MCF 10A (cell line): ENCODE measurements at regions not wholly inside any gene's neighbourhood (a gene's known extent, or its start where the extent isn't known, plus 50 kb on each side); places are given as distances from the start of the nearest gene placed in this dataset.

Source experiments
- BruUV-seq: library from RNA; stranded (reverse); fragments of 400-500 nt; replicated peaks from 2 replicates; lab custom pipeline; 2021; lab: Mats Ljungman, UMichigan
- CTCF ChIA-PET: fragments of 300-600 bp; sonication (Branson Sonifier 250); formaldehyde crosslinking; extraction: SDS; loops from one replicate; lab custom pipeline; 2021; ENCODE audit warnings: antibody characterized with exemption, inconsistent platforms; lab: Yijun Ruan, JAX
- POLR2A ChIA-PET: fragments of 300-600, 350-650 bp; sonication (Branson Sonifier 250); formaldehyde crosslinking; extraction: SDS; loops from one replicate; lab custom pipeline; 2020; ENCODE audit warnings: antibody characterized with exemption, inconsistent platforms; lab: Yijun Ruan, JAX
- DNase-seq: peaks from one replicate; pipeline ENCODE4 v3.0.0-alpha.2; 2018; ENCODE audit not compliant: unreplicated experiment
- H3K27ac Mint-ChIP-seq: one replicate; pipeline ENCODE4 v1.8.0; 2022; ENCODE audit warnings: mild to moderate bottlenecking, low read depth, mixed read lengths; ENCODE audit not compliant: unreplicated experiment
- H3K27me3 Mint-ChIP-seq: one replicate; pipeline ENCODE4 v1.8.0; 2022; ENCODE audit warnings: mixed read lengths; ENCODE audit not compliant: insufficient read depth, unreplicated experiment
- H3K36me3 Mint-ChIP-seq: one replicate; pipeline ENCODE4 v1.8.0; 2022; ENCODE audit warnings: mild to moderate bottlenecking, moderate library complexity, mixed read lengths; ENCODE audit not compliant: insufficient read depth, unreplicated experiment
- H3K4me1 Mint-ChIP-seq: one replicate; pipeline ENCODE4 v1.8.0; 2022; ENCODE audit warnings: mixed read lengths; ENCODE audit not compliant: insufficient read depth, unreplicated experiment
- H3K4me3 Mint-ChIP-seq: one replicate; pipeline ENCODE4 v1.8.0; 2022; ENCODE audit warnings: mild to moderate bottlenecking, moderate library complexity, mixed read lengths; ENCODE audit not compliant: unreplicated experiment
- H3K9me3 Mint-ChIP-seq: one replicate; pipeline ENCODE4 v1.8.0; 2022; ENCODE audit warnings: mixed read lengths; ENCODE audit not compliant: unreplicated experiment
- intact Hi-C: fragments of 100-400 bp; cut with micrococcal nuclease; formaldehyde crosslinking; loops from 2 replicates; pipeline ENCODE4 v1.14.1; 2022
- TF ChIP-seq, protein P1 (sequence below): fragments of 200-600 bp; IDR thresholded peaks from one replicate; pipeline ENCODE4 v1.8.0; 2022; ENCODE audit warnings: antibody characterized with exemption, mild to moderate bottlenecking; ENCODE audit not compliant: unreplicated experiment

DNA sequence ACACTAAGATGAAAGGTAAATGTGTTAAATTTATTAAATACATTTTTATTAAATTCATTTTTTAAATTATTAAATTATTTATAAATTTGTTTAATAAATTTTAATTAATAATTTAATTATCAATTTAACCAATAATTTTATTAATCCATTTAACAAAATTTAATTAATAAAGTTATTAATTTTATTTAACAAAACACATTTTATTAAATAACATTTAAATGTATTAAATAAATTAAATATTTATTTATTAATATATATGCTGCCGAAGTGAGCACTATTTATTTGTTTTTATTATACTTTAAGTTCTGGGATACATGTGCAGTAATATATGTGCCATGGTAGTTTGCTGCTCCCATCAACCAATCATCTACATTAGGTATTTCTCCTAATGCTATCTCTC is 719.5 kb downstream of the TRIML1 start:
- BruUV-seq: no TSS peak
- Mint-ChIP-seq H3K27ac (no peak overlapping the region), H3K27me3 (no peaks in the 10 kb centered on the region), H3K36me3 (no peaks in the 10 kb centered on the region), H3K4me3 (no peak overlapping the region), H3K9me3 (no peaks in the 10 kb centered on the region), H3K4me1 (peaks cover 8% of the 10 kb centered on the region)
- intact Hi-C loops: no loop called here
- CTCF ChIA-PET: no interaction called here
- POLR2A ChIA-PET: no interaction called here
- TF ChIP-seq, protein P1, sequence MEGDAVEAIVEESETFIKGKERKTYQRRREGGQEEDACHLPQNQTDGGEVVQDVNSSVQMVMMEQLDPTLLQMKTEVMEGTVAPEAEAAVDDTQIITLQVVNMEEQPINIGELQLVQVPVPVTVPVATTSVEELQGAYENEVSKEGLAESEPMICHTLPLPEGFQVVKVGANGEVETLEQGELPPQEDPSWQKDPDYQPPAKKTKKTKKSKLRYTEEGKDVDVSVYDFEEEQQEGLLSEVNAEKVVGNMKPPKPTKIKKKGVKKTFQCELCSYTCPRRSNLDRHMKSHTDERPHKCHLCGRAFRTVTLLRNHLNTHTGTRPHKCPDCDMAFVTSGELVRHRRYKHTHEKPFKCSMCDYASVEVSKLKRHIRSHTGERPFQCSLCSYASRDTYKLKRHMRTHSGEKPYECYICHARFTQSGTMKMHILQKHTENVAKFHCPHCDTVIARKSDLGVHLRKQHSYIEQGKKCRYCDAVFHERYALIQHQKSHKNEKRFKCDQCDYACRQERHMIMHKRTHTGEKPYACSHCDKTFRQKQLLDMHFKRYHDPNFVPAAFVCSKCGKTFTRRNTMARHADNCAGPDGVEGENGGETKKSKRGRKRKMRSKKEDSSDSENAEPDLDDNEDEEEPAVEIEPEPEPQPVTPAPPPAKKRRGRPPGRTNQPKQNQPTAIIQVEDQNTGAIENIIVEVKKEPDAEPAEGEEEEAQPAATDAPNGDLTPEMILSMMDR: no peak
- DNase-seq: no peak

DNA sequence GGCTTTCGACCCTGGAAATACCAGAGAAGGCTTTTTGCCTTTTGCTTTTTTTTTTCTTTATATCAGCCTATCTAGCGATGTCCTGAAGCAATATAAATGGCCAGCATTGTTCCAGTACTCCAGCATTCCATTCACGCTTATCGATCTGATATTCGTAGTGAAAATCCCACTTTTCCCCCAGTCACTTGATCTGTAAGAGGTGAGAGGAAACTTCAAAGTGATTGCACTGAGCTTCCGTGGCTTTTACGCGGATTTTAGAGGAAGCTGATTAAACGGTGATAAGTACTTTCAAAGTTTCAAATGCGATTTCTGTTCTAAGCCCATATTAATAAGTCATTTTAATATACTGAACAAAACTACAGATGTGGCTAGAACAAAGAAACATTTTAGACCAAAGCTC is 725.5 kb downstream of the TRIML1 start:
- Mint-ChIP-seq H3K27ac (no peak overlapping the region), H3K9me3 (no peaks in the 10 kb centered on the region), H3K4me1 (no peaks in the 10 kb centered on the region), H3K36me3 (no peaks in the 10 kb centered on the region), H3K4me3 (no peak overlapping the region), H3K27me3 (no peaks in the 10 kb centered on the region)
- ChIA-PET POLR2A (no interaction called here), CTCF (no interaction called here)
- BruUV-seq: no TSS peak
- intact Hi-C loops: no loop called here
- TF ChIP-seq, protein P1: no peak
- no peak for DNase-seq

DNA sequence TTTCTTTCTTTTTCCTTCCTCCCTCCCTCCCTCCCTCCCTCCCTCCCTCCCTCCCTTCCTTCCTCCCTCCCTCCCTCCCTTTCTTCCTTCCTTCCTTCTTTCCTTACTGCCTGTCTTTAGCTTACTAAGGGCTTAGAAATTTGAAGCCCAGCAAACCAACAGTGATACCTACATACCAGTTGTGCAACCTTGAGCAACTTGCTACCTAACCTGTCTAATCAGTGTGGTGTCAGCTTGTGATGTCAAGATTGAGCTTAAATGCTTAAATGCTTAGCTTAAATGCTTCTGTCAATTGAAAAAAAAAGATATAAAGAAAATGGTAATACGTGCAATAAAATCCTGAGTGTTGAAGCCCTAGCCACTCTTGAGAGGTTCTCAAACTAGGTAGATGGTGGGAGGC is 728.6 kb downstream of the TRIML1 start:
- Mint-ChIP-seq H3K4me1 (no peaks in the 10 kb centered on the region), H3K9me3 (no peaks in the 10 kb centered on the region), H3K4me3 (no peak overlapping the region), H3K27ac (no peak overlapping the region), H3K36me3 (no peaks in the 10 kb centered on the region), H3K27me3 (no peaks in the 10 kb centered on the region)
- DNase-seq: no peak
- no TSS peak for BruUV-seq
- intact Hi-C loops: no loop called here
- CTCF ChIA-PET: no interaction called here
- TF ChIP-seq, protein P1: no peak
- POLR2A ChIA-PET: no interaction called here

DNA sequence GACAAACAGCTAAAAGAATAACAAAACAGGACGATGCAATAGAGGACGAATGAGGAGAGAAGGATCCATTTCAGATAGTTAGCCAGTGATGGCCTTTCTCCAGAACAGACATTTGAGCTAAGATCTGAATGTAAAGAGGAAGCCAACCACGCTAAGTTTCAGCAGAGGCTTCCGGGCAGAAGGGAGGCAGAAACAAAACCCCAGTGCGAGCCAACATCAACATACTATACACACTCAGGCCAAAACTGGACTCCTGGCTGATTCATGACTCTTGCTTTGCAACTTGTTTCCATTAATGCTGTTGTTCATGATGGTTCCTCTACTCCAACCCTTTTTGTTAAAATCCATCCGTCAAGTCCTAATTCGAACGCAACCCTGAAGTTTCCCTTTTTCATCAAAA is 730.3 kb downstream of the TRIML1 start:
- H3K4me3 Mint-ChIP-seq: no peak overlapping the region
- intact Hi-C loops: no loop called here
- H3K27me3 Mint-ChIP-seq: no peaks in the 10 kb centered on the region
- H3K4me1 Mint-ChIP-seq: no peaks in the 10 kb centered on the region
- CTCF ChIA-PET: interaction anchor here (0.6 kb wide), 1 partner anchor 248 kb away, joined by 3 read pairs; no protein-coding TSS in a partner anchor
- TF ChIP-seq, protein P1: no peak
- H3K36me3 Mint-ChIP-seq: no peaks in the 10 kb centered on the region
- DNase-seq: peak; percentile 22
- BruUV-seq: no TSS peak
- POLR2A ChIA-PET: no interaction called here
- H3K27ac Mint-ChIP-seq: no peak overlapping the region
- no peaks in the 10 kb centered on the region for H3K9me3 Mint-ChIP-seq
